C4-2B (cell line): ENCODE measurements at regions not wholly inside any gene's neighbourhood (a gene's known extent, or its start where the extent isn't known, plus 50 kb on each side); places are given as distances from the start of the nearest gene placed in this dataset.

ENCODE experiments used
- ZFX ChIP-seq: fragments of 450-650 bp; IDR thresholded peaks from 2 replicates; pipeline ENCODE4 v1.6.1; 2017
- TF ChIP-seq, protein P1 (sequence below): fragments of 450-650 bp; conservative IDR thresholded peaks from 2 replicates; pipeline ENCODE4 v1.5.1; 2017; ENCODE audit warnings: mild to moderate bottlenecking

GRCh38 chr2:8547284-8548064, 134.4 kb upstream of the ID2 start:
- TF ChIP-seq, protein P1, sequence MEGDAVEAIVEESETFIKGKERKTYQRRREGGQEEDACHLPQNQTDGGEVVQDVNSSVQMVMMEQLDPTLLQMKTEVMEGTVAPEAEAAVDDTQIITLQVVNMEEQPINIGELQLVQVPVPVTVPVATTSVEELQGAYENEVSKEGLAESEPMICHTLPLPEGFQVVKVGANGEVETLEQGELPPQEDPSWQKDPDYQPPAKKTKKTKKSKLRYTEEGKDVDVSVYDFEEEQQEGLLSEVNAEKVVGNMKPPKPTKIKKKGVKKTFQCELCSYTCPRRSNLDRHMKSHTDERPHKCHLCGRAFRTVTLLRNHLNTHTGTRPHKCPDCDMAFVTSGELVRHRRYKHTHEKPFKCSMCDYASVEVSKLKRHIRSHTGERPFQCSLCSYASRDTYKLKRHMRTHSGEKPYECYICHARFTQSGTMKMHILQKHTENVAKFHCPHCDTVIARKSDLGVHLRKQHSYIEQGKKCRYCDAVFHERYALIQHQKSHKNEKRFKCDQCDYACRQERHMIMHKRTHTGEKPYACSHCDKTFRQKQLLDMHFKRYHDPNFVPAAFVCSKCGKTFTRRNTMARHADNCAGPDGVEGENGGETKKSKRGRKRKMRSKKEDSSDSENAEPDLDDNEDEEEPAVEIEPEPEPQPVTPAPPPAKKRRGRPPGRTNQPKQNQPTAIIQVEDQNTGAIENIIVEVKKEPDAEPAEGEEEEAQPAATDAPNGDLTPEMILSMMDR, result no peak
- no peak for TF ChIP-seq ZFX
